Mesothelial cell of epicardium (in vitro differentiated cells): ENCODE measurements at regions not wholly inside any gene's neighbourhood (a gene's known extent, or its start where the extent isn't known, plus 50 kb on each side); places are given as distances from the start of the nearest gene placed in this dataset.

ENCODE experiments used
- DNase-seq, 2 experiments: peaks; one replicate each; pipeline ENCODE4 v3.0.0; 2021; ENCODE audit warnings: low spot score in 2 of 2; ENCODE audit not compliant: unreplicated experiment in 2 of 2
- H3K27ac Mint-ChIP-seq: 2 replicates; pipeline ENCODE4 v1.8.0; 2021; ENCODE audit warnings: mixed read lengths
- H3K27me3 Mint-ChIP-seq: 2 replicates; pipeline ENCODE4 v1.8.0; 2021; ENCODE audit warnings: low read depth, mixed read lengths
- H3K36me3 Mint-ChIP-seq: 2 replicates; pipeline ENCODE4 v1.8.0; 2021; ENCODE audit warnings: mixed read lengths
- H3K4me1 Mint-ChIP-seq: 2 replicates; pipeline ENCODE4 v1.8.0; 2021; ENCODE audit warnings: mixed read lengths
- H3K4me3 Mint-ChIP-seq: 2 replicates; pipeline ENCODE4 v1.8.0; 2021; ENCODE audit warnings: mild to moderate bottlenecking, moderate library complexity, mixed read lengths
- H3K9me3 Mint-ChIP-seq: 2 replicates; pipeline ENCODE4 v1.8.0; 2021; ENCODE audit warnings: mixed read lengths
- CTCF ChIP-seq: fragments of 200-600 bp; sonication (generic); IDR thresholded peaks from one replicate; pipeline ENCODE4 v1.5.0; 2021; ENCODE audit warnings: antibody characterized with exemption; ENCODE audit not compliant: unreplicated experiment

GRCh38 chr12:84764001-84764400 lies 148.6 kb downstream of the SLC6A15 start:
- peaks cover 5% of the 10 kb centered on the region for H3K9me3 Mint-ChIP-seq
- no peaks in the 10 kb centered on the region for H3K36me3 Mint-ChIP-seq
- peaks cover 17% of the 10 kb centered on the region for H3K4me1 Mint-ChIP-seq
- no peak for TF ChIP-seq CTCF
- H3K4me3 Mint-ChIP-seq: no peak overlapping the region
- H3K27ac Mint-ChIP-seq: peak overlapping the region; percentile 19
- H3K27me3 Mint-ChIP-seq: no peaks in the 10 kb centered on the region
- DNase-seq: no peak

GRCh38 chr12:84763107-84763506 lies 149.5 kb downstream of the SLC6A15 start:
- Mint-ChIP-seq H3K9me3 (peaks cover 8% of the 10 kb centered on the region), H3K27me3 (no peaks in the 10 kb centered on the region), H3K4me1 (peaks cover 17% of the 10 kb centered on the region), H3K36me3 (no peaks in the 10 kb centered on the region), H3K27ac (peak overlapping the region; percentile 26), H3K4me3 (no peak overlapping the region)
- DNase-seq: no peak
- no peak for TF ChIP-seq CTCF

- H3K4me1 Mint-ChIP-seq: peaks cover 7% of the 10 kb centered on the region
- no peak for DNase-seq
- no peak overlapping the region for H3K4me3 Mint-ChIP-seq
- no peak overlapping the region for H3K27ac Mint-ChIP-seq
- peaks cover 12% of the 10 kb centered on the region for H3K9me3 Mint-ChIP-seq
- H3K36me3 Mint-ChIP-seq: no peaks in the 10 kb centered on the region
- no peaks in the 10 kb centered on the region for H3K27me3 Mint-ChIP-seq
- TF ChIP-seq CTCF: no peak
These were observed 152.3 kb downstream of the SLC6A15 start for GRCh38 chr12:84760091-84760865.

- TF ChIP-seq CTCF: no peak
- H3K27ac Mint-ChIP-seq: no peak overlapping the region
- DNase-seq: no peak
These were observed 154.6 kb downstream of the SLC6A15 start for GRCh38 chr12:84757978-84758377.

GRCh38 chr12:84756961-84757360 lies 155.6 kb downstream of the SLC6A15 start:
- no peaks in the 10 kb centered on the region for H3K36me3 Mint-ChIP-seq
- no peaks in the 10 kb centered on the region for H3K27me3 Mint-ChIP-seq
- H3K9me3 Mint-ChIP-seq: peaks cover 12% of the 10 kb centered on the region
- no peaks in the 10 kb centered on the region for H3K4me1 Mint-ChIP-seq
- DNase-seq: no peak
- H3K27ac Mint-ChIP-seq: no peak overlapping the region
- TF ChIP-seq CTCF: no peak
- no peak overlapping the region for H3K4me3 Mint-ChIP-seq

More at GRCh38 chr12:84757978-84758377, 154.6 kb downstream of the SLC6A15 start:
- Mint-ChIP-seq H3K9me3 (peaks cover 12% of the 10 kb centered on the region), H3K4me1 (no peaks in the 10 kb centered on the region), H3K27me3 (no peaks in the 10 kb centered on the region), H3K4me3 (no peak overlapping the region), H3K36me3 (no peaks in the 10 kb centered on the region)
